ENCODE measurements at regions not wholly inside any gene's neighbourhood (a gene's known extent, or its start where the extent isn't known, plus 50 kb on each side); places are given as distances from the start of the nearest gene placed in this dataset.

- intact Hi-C loops (cut with DNase I; ENCODE audit: low total_unique reads) = no loop called here
- no peak overlapping the region for H3K4me3 ChIP-seq
- no peaks in the 10 kb centered on the region for H3K27me3 ChIP-seq
- H3K36me3 ChIP-seq = no peaks in the 10 kb centered on the region
- H3K9me3 ChIP-seq = no peaks in the 10 kb centered on the region
- no peak overlapping the region for H3K27ac ChIP-seq
- no peaks in the 10 kb centered on the region for H3K4me1 ChIP-seq
- DNase-seq (ENCODE audit: low spot score in 2 of 2) = no peak
- TF ChIP-seq POLR2A (IDR thresholded peaks at IDR 0.05) = no peak
- no peak for TF ChIP-seq CTCF (IDR thresholded peaks at IDR 0.05)
- no peak for TF ChIP-seq POLR2AphosphoS5 (IDR thresholded peaks at IDR 0.05)
Measured at GRCh38 chr2:145267451-145267850, 747.5 kb upstream of the ZEB2 start.

- Histone ChIP-seq H3K36me3 (no peaks in the 10 kb centered on the region), H3K4me3 (no peak overlapping the region), H3K4me1 (no peaks in the 10 kb centered on the region), H3K9me3 (no peaks in the 10 kb centered on the region), H3K27me3 (no peaks in the 10 kb centered on the region), H3K27ac (no peak overlapping the region)
- TF ChIP-seq POLR2A (IDR thresholded peaks at IDR 0.05) = no peak
- TF ChIP-seq POLR2AphosphoS5 (IDR thresholded peaks at IDR 0.05) = no peak
- no peak for TF ChIP-seq CTCF (IDR thresholded peaks at IDR 0.05)
- intact Hi-C loops (cut with DNase I; ENCODE audit: low total_unique reads) = no loop called here
- DNase-seq (ENCODE audit: low spot score in 2 of 2) = no peak
Measured at GRCh38 chr2:145265244-145265643, 745.3 kb upstream of the ZEB2 start.

- no peak for DNase-seq (ENCODE audit: low spot score in 2 of 2)
- Histone ChIP-seq H3K27me3 (no peaks in the 10 kb centered on the region), H3K27ac (no peak overlapping the region), H3K36me3 (no peaks in the 10 kb centered on the region), H3K4me3 (no peak overlapping the region), H3K9me3 (no peaks in the 10 kb centered on the region), H3K4me1 (no peaks in the 10 kb centered on the region)
- no peak for TF ChIP-seq CTCF (IDR thresholded peaks at IDR 0.05)
- no peak for TF ChIP-seq POLR2AphosphoS5 (IDR thresholded peaks at IDR 0.05)
- no peak for TF ChIP-seq POLR2A (IDR thresholded peaks at IDR 0.05)
- intact Hi-C loops (cut with DNase I; ENCODE audit: low total_unique reads) = no loop called here
Measured at GRCh38 chr2:145260674-145261073, 740.8 kb upstream of the ZEB2 start.

- Histone ChIP-seq H3K27ac (no peak overlapping the region), H3K9me3 (no peaks in the 10 kb centered on the region), H3K4me3 (no peak overlapping the region), H3K4me1 (no peaks in the 10 kb centered on the region), H3K27me3 (no peaks in the 10 kb centered on the region), H3K36me3 (no peaks in the 10 kb centered on the region)
- TF ChIP-seq POLR2A (IDR thresholded peaks at IDR 0.05) (no peak), POLR2AphosphoS5 (IDR thresholded peaks at IDR 0.05) (no peak), CTCF (IDR thresholded peaks at IDR 0.05) (no peak)
- no peak for DNase-seq (ENCODE audit: low spot score in 2 of 2)
- intact Hi-C loops (cut with DNase I; ENCODE audit: low total_unique reads) = no loop called here
Measured at GRCh38 chr2:145260081-145260480, 740.2 kb upstream of the ZEB2 start.

GRCh38 chr2:145258903-145259579 is 739.1 kb upstream of the ZEB2 start:
- Histone ChIP-seq H3K9me3 (no peaks in the 10 kb centered on the region), H3K27me3 (no peaks in the 10 kb centered on the region), H3K27ac (no peak overlapping the region), H3K4me1 (no peaks in the 10 kb centered on the region), H3K36me3 (no peaks in the 10 kb centered on the region), H3K4me3 (no peak overlapping the region)
- no peak for DNase-seq (ENCODE audit: low spot score in 2 of 2)
- TF ChIP-seq POLR2A (IDR thresholded peaks at IDR 0.05) (no peak), POLR2AphosphoS5 (IDR thresholded peaks at IDR 0.05) (no peak), CTCF (IDR thresholded peaks at IDR 0.05) (no peak)
- intact Hi-C loops (cut with DNase I; ENCODE audit: low total_unique reads) = no loop called here
